Prostate gland (tissue), 2 donors: ENCODE measurements at regions not wholly inside any gene's neighbourhood (a gene's known extent, or its start where the extent isn't known, plus 50 kb on each side); places are given as distances from the start of the nearest gene placed in this dataset.

Source experiments
- DNase-seq: peaks from one replicate; pipeline ENCODE4 v3.0.0-alpha.2; 2019; ENCODE audit warnings: low spot score
- H3K27ac ChIP-seq, 2 donors: fragments of 200-600 bp; sonication (generic); 2 replicates each; pipeline ENCODE4 v1.5.1; 2017 to 2019
- H3K27me3 ChIP-seq: fragments of 200-600 bp; sonication (generic); replicated peaks from 2 replicates; pipeline ENCODE4 v1.5.1; 2019; ENCODE audit not compliant: insufficient read depth
- H3K36me3 ChIP-seq, 2 donors: fragments of 200-600 bp; sonication (generic); 1 replicate in 1 of 2; 2 replicates in 1 of 2; pipeline versions ENCODE4 v1.5.1 to v1.8.1; 2017 to 2019
- H3K4me1 ChIP-seq: fragments of 200-600 bp; sonication (generic); replicated peaks from 2 replicates; pipeline ENCODE4 v1.5.1; 2019
- H3K4me3 ChIP-seq, 2 donors: fragments of 200-600 bp; sonication (generic); 2 replicates each; pipeline ENCODE4 v1.5.1; 2017 to 2019
- H3K9me3 ChIP-seq: fragments of 200-600 bp; sonication (generic); 2 replicates; pipeline ENCODE4 v1.5.1; 2017
- CTCF ChIP-seq, 4 experiments: fragments of 200-600 bp in 2 of 4; fragments of 450-650 bp in 2 of 4; sonication (generic) in 2 of 4; IDR thresholded peaks; 1 replicate in 3 of 4; 2 replicates in 1 of 4; pipeline ENCODE4 v1.5.1; 2016 to 2019; ENCODE audit warnings: antibody characterized with exemption in 4 of 4, mild to moderate bottlenecking in 2 of 4, moderate library complexity in 2 of 4
- POLR2A ChIP-seq: fragments of 450-650 bp; IDR thresholded peaks from one replicate; pipeline ENCODE4 v1.6.1; 2016; ENCODE audit warnings: antibody characterized with exemption, mild to moderate bottlenecking
- POLR2AphosphoS5 ChIP-seq: sonication (generic); formaldehyde crosslinking; IDR thresholded peaks from one replicate; pipeline ENCODE4 v1.6.1; 2017; ENCODE audit warnings: antibody characterized with exemption
- WGBS: methylation state at CpG from one replicate; pipeline ENCODE4 v1.1.5; 2018; 5-methylcytosine and 5-hydroxymethylcytosine counted together
- intact Hi-C: fragments of 100-400 bp; cut with DNase I; formaldehyde crosslinking; loops from one replicate; pipeline ENCODE4 v1.14.2; 2022

GRCh38 chr12:45627407-45628069, 102.0 kb upstream of the ARID2 start:
- Histone ChIP-seq H3K27me3 (no peaks in the 10 kb centered on the region), H3K27ac (no peak overlapping the region), H3K36me3 (no peaks in the 10 kb centered on the region), H3K4me1 (no peaks in the 10 kb centered on the region), H3K9me3 (no peaks in the 10 kb centered on the region), H3K4me3 (no peak overlapping the region)
- no peak for DNase-seq
- no peak for TF ChIP-seq POLR2AphosphoS5
- WGBS, result 85% methylated on average over 6 of the region's 6 CpGs
- intact Hi-C loops, result no loop called here

GRCh38 chr12:45629292-45629691, 100.2 kb upstream of the ARID2 start:
- no peaks in the 10 kb centered on the region for H3K27me3 ChIP-seq
- H3K4me3 ChIP-seq, result no peak overlapping the region
- intact Hi-C loops, result no loop called here
- DNase-seq, result no peak
- no peaks in the 10 kb centered on the region for H3K4me1 ChIP-seq
- H3K9me3 ChIP-seq, result no peaks in the 10 kb centered on the region
- no peaks in the 10 kb centered on the region for H3K36me3 ChIP-seq
- no peak for TF ChIP-seq CTCF (IDR thresholded peaks at IDR 0.05)
- no peak for TF ChIP-seq POLR2A
- TF ChIP-seq POLR2AphosphoS5, result no peak
- H3K27ac ChIP-seq, result no peak overlapping the region

DNA sequence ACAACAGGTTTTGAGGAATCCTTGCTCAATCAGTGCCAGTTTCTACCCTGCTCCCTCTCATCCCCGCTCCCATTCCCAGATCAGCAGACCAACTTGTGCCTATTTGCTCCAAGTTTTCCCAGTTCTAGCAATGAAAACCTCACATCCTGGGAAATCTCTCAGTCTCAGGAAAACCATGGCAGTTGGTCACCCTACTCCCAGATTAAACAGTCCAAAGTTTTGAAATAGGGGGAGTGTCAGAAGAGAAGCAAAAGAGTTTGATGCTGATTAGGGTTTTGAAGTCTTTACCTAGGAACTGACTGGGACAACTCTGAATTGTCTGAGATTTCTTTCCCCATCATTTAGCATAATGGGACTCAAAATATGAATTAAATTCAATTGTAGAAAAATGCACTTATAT, 95.8 kb upstream of the ARID2 start:
- no peak for TF ChIP-seq CTCF (IDR thresholded peaks at IDR 0.05)
- no peak for TF ChIP-seq POLR2AphosphoS5
- TF ChIP-seq POLR2A, result no peak
- Histone ChIP-seq H3K36me3 (no peaks in the 10 kb centered on the region), H3K4me1 (no peaks in the 10 kb centered on the region), H3K27me3 (no peaks in the 10 kb centered on the region), H3K27ac (no peak overlapping the region), H3K9me3 (no peaks in the 10 kb centered on the region), H3K4me3 (no peak overlapping the region)
- 86% methylated on average over 1 of the region's 1 CpG for WGBS
- no peak for DNase-seq
- intact Hi-C loops, result no loop called here

DNA sequence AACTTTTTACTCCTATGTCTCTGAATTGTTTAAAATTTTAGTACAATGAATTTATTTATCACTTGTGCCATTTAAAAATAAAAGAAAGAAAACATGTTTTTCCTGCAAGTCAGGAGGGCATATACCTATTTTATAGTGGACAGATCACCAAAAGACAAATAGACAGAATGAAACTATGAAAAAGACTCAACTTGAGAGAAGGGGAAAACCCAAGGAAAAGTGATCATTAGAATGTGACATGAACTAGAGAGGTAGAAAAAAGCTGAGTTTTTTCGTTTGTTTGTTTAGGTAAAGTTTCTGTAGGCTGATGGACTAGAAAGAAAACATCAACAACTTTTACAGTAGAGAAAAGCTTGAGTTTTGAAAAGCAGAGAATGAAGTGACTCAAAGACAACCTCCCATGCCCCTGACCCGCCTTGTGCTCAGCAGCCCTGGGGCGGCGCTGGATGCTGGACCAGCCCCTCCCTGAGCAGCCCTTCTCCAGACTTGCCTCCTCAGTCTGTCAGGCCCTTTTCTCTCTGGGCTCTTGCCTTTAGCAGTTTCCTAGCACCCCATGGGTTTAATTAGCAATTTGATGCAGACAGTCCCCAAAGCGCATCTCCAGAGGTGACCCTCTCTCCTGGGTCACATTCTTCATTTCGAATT, 95.1 kb upstream of the ARID2 start:
- no peaks in the 10 kb centered on the region for H3K9me3 ChIP-seq
- H3K4me3 ChIP-seq, result no peak overlapping the region
- 88% methylated on average over 6 of the region's 6 CpGs for WGBS
- H3K27me3 ChIP-seq, result no peaks in the 10 kb centered on the region
- TF ChIP-seq POLR2AphosphoS5 (no peak), POLR2A (no peak), CTCF (IDR thresholded peaks at IDR 0.05) (no peak)
- intact Hi-C loops, result no loop called here
- no peaks in the 10 kb centered on the region for H3K4me1 ChIP-seq
- H3K27ac ChIP-seq, result no peak overlapping the region
- DNase-seq, result no peak
- no peaks in the 10 kb centered on the region for H3K36me3 ChIP-seq

DNA sequence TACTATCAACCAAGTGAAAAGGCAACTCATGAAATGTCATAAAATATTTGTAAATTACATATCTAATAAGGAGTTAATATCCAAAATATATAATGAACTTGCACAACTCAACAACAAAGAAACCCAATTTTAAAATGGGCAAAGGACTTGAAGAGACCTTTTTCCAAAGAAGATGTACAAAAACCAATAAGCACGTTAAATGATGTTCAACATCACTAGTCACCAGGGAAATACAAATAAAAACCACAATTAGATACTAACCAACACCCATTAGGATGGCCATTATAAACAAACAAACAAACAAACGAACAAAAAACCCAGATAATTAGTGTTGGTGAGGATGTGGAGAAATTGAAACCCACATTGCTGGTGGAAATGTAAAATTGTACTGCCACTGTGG, 92.3 kb upstream of the ARID2 start:
- 92% methylated on average over 2 of the region's 2 CpGs for WGBS
- no peak overlapping the region for H3K27ac ChIP-seq
- no peak for DNase-seq

More for the DNA sequence above, 92.3 kb upstream of the ARID2 start:
- no peaks in the 10 kb centered on the region for H3K4me1 ChIP-seq
- H3K36me3 ChIP-seq, result no peaks in the 10 kb centered on the region
- H3K4me3 ChIP-seq, result no peak overlapping the region
- intact Hi-C loops, result no loop called here
- no peaks in the 10 kb centered on the region for H3K27me3 ChIP-seq
- no peaks in the 10 kb centered on the region for H3K9me3 ChIP-seq
- TF ChIP-seq CTCF (IDR thresholded peaks at IDR 0.05), result no peak
- no peak for TF ChIP-seq POLR2AphosphoS5
- TF ChIP-seq POLR2A, result no peak
